Large intestine (tissue), 3 donors: ENCODE measurements at regions not wholly inside any gene's neighbourhood (a gene's known extent, or its start where the extent isn't known, plus 50 kb on each side); places are given as distances from the start of the nearest gene placed in this dataset.

Source experiments
- DNase-seq, 2 donors: peaks; one replicate each; pipeline versions ENCODE4 v3.0.0 to v3.0.0-alpha.2; 2013
- H3K27ac ChIP-seq: one replicate; pipeline ENCODE4 v1.5.1; 2013; ENCODE audit warnings: low read length
- H3K27me3 ChIP-seq: 2 replicates; pipeline ENCODE4 v1.6.1; 2013; ENCODE audit warnings: low read length; ENCODE audit not compliant: control insufficient read depth, insufficient read depth
- H3K36me3 ChIP-seq: 2 replicates; pipeline ENCODE4 v1.6.1; 2013; ENCODE audit warnings: low read length; ENCODE audit not compliant: control insufficient read depth, insufficient read depth
- H3K4me1 ChIP-seq: one replicate; pipeline ENCODE4 v1.6.1; 2013; ENCODE audit warnings: low read length; ENCODE audit not compliant: control insufficient read depth, insufficient read depth
- H3K4me3 ChIP-seq: one replicate; pipeline ENCODE4 v1.5.1; 2013; ENCODE audit warnings: low read length
- H3K9me3 ChIP-seq: one replicate; pipeline ENCODE4 v1.6.1; 2013; ENCODE audit warnings: mild to moderate bottlenecking, low read depth, low read length, moderate library complexity; ENCODE audit not compliant: control insufficient read depth
- WGBS: methylation state at CpG from one replicate; pipeline ENCODE4 v1.1.5; 2013; ENCODE audit warnings: low lambda C conversion rate; ENCODE audit not compliant: insufficient coverage; 5-methylcytosine and 5-hydroxymethylcytosine counted together

DNA sequence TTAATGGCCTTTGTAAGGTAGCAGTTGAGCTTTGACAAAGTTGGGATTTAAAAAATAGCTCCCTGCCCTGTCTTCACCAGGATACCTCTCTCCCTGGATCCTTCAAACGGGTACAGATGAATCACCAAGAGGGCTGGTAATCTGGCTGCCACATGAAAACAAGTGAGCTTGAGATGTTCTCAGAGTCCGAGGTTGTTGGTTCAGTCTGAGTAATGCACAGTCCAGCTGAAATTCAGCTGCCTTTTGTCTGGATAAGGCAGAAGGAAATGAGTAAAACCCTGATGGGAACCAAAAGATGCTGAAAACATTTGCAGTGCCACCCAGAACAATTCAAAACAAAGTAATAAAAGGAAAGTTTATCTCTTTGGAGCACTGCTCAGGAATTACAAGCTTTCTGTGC is 86.8 kb downstream of the GJA1 start:
- Histone ChIP-seq H3K27ac (no peak overlapping the region), H3K36me3 (no peaks in the 10 kb centered on the region), H3K27me3 (no peaks in the 10 kb centered on the region), H3K4me1 (no peaks in the 10 kb centered on the region), H3K9me3 (no peaks in the 10 kb centered on the region), H3K4me3 (no peak overlapping the region)
- no CpG with 5 or more reads among the region's 2 CpGs for WGBS
- no peak for DNase-seq

DNA sequence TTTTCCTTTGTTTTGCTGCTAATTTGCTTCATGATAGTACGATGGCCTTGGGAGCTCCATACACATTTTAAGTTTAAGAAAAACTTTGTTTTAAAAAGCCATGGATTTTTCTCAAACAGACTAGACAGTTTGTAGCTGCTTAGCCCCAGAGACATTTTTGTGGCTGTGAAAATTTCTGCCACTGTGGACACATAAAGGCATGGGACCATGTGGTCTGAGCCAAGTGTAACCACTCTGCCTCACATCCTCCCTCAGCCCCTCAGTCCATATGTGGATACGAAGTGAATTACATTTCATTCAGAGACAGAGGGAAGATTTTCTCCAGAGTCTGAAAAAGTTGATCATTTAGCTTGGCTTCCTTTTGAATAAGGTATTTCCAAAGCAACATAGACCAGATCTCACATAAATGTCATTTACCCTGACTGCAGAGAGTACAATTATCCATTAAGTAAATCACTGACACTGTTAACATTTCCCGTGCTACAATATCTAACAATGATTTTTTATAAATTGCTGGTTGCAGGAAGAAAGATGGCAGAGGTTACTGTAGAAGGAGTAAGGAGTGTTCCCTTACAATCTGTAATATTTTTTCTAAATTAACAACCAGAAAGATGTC is 87.4 kb downstream of the GJA1 start:
- no peaks in the 10 kb centered on the region for H3K4me1 ChIP-seq

DNA sequence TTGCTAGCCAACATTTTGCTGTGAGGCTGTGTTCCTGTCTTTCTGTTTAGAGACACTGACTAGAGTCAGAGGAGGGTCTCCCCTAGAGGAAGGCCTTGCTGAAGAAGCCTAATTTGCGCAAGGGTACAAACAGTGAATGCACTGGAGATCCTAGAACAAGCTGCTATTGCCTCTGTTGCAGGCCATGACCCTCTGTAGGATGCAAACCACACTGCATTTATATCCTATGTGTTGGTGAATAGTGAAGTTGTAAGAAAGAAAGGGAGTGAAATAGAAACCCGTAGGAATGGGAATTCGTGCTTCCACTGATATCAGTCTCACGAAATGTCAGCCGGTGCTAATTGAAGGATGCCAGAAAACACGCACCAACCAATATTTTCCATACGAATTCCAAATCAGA is 88.2 kb downstream of the GJA1 start:
- H3K36me3 ChIP-seq, result no peaks in the 10 kb centered on the region
- H3K9me3 ChIP-seq, result no peaks in the 10 kb centered on the region
- H3K4me3 ChIP-seq, result no peak overlapping the region
- DNase-seq, result no peak
- no peaks in the 10 kb centered on the region for H3K27me3 ChIP-seq
- WGBS, result 100% methylated on average over 2 of the region's 7 CpGs
- H3K4me1 ChIP-seq, result no peaks in the 10 kb centered on the region
- H3K27ac ChIP-seq, result no peak overlapping the region

More for the DNA sequence above, 87.4 kb downstream of the GJA1 start:
- no peak overlapping the region for H3K27ac ChIP-seq
- H3K4me3 ChIP-seq, result no peak overlapping the region
- WGBS, result 85% methylated on average over 2 of the region's 3 CpGs
- H3K9me3 ChIP-seq, result no peaks in the 10 kb centered on the region
- no peaks in the 10 kb centered on the region for H3K27me3 ChIP-seq
- DNase-seq, result no peak
- no peaks in the 10 kb centered on the region for H3K36me3 ChIP-seq

DNA sequence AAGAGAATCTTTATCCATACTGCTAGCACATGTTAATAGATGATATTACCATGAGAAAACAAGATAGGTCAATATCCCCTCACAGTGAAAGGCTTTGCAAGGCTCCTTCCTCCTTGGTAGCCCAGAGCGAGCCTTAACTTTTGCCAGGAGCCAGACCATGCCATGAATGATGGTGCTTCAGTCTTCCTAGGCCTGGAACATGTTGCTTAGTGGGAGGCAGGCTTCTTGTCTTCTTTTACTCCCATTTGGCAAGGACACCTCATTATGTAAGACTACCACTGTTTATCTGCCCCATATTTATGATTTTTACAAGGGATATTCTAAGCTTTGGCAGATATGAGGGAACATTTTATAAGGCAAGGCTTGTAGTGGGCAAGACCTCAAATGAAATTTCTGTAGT is 90.8 kb downstream of the GJA1 start:
- Histone ChIP-seq H3K27me3 (no peaks in the 10 kb centered on the region), H3K36me3 (no peaks in the 10 kb centered on the region), H3K4me3 (no peak overlapping the region), H3K9me3 (peaks cover 2% of the 10 kb centered on the region), H3K27ac (no peak overlapping the region), H3K4me1 (no peaks in the 10 kb centered on the region)
- no peak for DNase-seq
- WGBS, result no CpG with 5 or more reads among the region's 1 CpG

DNA sequence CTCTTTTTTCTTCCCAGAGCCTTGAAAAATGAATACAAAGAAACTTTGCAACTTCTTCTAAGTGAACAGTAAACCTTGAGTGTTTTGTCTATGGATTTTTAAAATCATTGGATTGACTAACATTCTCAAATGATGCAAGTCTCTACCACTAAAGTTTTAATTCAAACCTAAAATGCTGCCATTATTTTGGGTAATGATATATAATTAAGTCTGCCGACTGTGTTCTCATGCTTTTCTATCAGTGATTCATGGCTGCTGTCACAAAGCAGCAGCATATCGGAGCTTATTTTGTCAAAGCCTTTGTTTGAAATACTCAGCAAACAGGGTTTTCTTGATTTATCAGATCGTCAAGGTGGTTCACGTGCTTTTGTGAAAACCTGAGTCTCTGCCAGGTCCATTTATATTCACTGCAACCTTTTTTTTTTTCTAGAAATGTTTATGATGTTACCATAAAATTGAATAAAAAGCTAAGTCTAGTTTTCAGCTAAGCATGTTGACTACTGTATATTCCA is 96.3 kb downstream of the GJA1 start:
- H3K4me1 ChIP-seq, result no peaks in the 10 kb centered on the region

GRCh38 chr6:121533321-121533841 is 97.9 kb downstream of the GJA1 start:
- H3K27ac ChIP-seq, result no peak overlapping the region
- H3K4me3 ChIP-seq, result no peak overlapping the region
- DNase-seq, result no peak
- no peaks in the 10 kb centered on the region for H3K36me3 ChIP-seq
- WGBS, result 100% methylated on average over 1 of the region's 3 CpGs
- no peaks in the 10 kb centered on the region for H3K27me3 ChIP-seq
- H3K9me3 ChIP-seq, result peaks cover 3% of the 10 kb centered on the region
- no peaks in the 10 kb centered on the region for H3K4me1 ChIP-seq

More for the DNA sequence above, 96.3 kb downstream of the GJA1 start:
- WGBS, result 20% methylated on average over 1 of the region's 4 CpGs
- Histone ChIP-seq H3K27me3 (no peaks in the 10 kb centered on the region), H3K4me3 (no peak overlapping the region), H3K27ac (no peak overlapping the region), H3K36me3 (no peaks in the 10 kb centered on the region), H3K9me3 (peaks cover 3% of the 10 kb centered on the region)
- no peak for DNase-seq

DNA sequence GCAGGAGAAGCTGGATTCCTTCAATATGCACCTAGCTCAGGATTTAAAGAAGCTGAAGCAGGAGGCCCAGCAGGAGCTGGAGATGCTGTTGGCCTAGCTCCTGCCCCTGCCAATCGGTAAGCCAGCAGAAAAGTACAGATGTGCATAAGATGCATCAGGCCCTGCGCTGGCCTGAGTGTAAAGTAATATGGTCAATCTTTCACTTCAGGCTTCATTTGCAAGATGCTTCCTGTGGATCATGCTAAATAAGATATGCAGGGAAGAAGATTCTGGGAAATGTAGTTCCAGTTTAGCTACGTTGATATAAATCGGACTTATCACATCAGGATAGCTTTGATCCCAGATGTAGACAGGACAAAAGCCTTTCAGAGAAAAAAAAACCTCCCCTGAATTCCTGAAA is 100.3 kb downstream of the GJA1 start:
- Histone ChIP-seq H3K27me3 (no peaks in the 10 kb centered on the region), H3K36me3 (no peaks in the 10 kb centered on the region), H3K4me1 (no peaks in the 10 kb centered on the region), H3K27ac (no peak overlapping the region), H3K4me3 (no peak overlapping the region), H3K9me3 (peaks cover 3% of the 10 kb centered on the region)
- DNase-seq, result no peak
- no CpG with 5 or more reads among the region's 4 CpGs for WGBS

DNA sequence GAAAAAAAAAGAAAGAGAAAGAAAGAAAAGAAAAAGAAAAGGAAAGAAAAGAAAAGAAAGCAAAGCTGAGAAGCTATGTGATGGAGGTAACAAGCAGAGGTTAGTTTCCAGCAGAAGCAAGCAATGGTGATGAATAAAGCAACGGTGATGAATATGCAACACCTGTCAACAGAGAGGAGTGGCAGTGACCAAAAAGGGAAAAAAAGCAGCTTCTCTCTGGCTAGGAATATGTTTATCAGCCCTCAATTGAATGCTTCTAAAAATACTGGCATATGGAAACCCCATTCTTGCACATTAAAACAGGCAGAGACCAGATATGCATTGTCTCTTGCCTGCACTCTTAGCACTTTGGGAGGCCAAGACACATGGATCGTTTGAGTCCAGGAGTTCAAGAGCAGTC is 100.9 kb downstream of the GJA1 start:
- no peaks in the 10 kb centered on the region for H3K9me3 ChIP-seq
- H3K36me3 ChIP-seq, result no peaks in the 10 kb centered on the region
- no peaks in the 10 kb centered on the region for H3K27me3 ChIP-seq
- H3K4me3 ChIP-seq, result no peak overlapping the region
- no peak overlapping the region for H3K27ac ChIP-seq
- 71% methylated on average over 1 of the region's 2 CpGs for WGBS
- DNase-seq, result no peak
- no peaks in the 10 kb centered on the region for H3K4me1 ChIP-seq

DNA sequence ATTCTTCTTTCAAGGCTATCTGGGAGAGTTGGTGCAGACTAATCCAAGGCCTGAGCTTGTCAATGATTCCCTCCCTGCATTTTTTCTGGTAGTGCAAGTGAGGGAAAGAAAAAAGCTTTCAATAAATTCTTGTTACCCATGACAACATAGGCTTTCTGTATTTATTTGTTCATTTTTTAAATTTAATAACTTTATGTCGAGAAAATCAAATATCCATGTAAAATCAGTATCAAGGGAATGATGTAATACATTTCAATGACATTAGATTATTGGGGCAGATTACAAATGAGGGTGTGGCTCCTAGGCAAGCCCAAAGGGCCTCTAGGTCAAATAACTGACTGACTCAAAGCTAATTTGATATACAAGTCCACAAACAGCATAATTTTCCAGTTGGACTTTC is 104.0 kb downstream of the GJA1 start:
- H3K4me3 ChIP-seq, result no peak overlapping the region
- no peaks in the 10 kb centered on the region for H3K9me3 ChIP-seq
- no peak overlapping the region for H3K27ac ChIP-seq
- no peaks in the 10 kb centered on the region for H3K27me3 ChIP-seq
- H3K4me1 ChIP-seq, result no peaks in the 10 kb centered on the region
- DNase-seq, result no peak
- WGBS, result 100% methylated on average over 1 of the region's 1 CpG
- no peaks in the 10 kb centered on the region for H3K36me3 ChIP-seq

DNA sequence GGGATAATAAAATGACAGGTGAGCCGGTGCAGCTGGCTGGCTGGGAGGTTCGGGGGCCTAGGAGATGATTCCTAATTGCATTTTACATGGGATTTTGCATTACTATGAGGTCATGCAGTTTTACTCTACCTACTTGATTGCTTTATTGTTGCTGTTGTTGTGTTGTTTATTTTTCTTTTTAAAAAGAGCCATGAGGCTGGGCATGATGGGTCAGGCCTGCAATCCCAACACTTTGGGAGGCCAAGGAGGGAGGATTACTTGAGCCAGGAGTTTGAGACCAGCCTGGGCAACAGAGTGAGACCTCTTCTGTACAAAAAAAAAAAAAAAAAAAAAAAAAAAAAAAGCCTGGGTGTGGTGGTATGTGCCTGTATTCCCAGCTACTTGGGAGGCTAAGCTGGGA is 104.8 kb downstream of the GJA1 start:
- Histone ChIP-seq H3K27ac (no peak overlapping the region), H3K4me3 (no peak overlapping the region), H3K27me3 (no peaks in the 10 kb centered on the region), H3K4me1 (no peaks in the 10 kb centered on the region), H3K36me3 (no peaks in the 10 kb centered on the region), H3K9me3 (no peaks in the 10 kb centered on the region)
- no CpG with 5 or more reads among the region's 2 CpGs for WGBS
- DNase-seq, result no peak

DNA sequence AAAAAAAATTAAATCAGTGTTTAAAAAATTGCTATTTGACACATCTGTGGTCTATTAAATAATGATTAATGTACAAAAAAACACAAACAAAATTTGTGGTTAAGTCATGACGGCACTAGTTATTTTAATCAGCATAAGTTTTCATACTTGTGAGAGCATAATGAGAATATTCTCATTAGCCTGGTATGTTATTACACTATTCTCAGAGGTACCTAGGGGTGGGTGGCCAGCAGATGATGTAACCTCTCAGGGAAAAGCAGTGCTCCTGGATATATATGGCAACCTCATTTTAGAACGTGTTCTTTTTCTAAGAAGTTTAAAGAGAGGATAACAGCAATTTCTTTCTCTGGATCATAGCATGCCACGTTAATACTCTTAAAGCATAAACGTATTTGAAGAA is 109.2 kb downstream of the GJA1 start:
- Histone ChIP-seq H3K36me3 (no peaks in the 10 kb centered on the region), H3K9me3 (no peaks in the 10 kb centered on the region), H3K27ac (no peak overlapping the region), H3K4me1 (no peaks in the 10 kb centered on the region), H3K27me3 (no peaks in the 10 kb centered on the region), H3K4me3 (no peak overlapping the region)
- 100% methylated on average over 2 of the region's 4 CpGs for WGBS
- DNase-seq, result no peak
